ENCODE measurements at regions not wholly inside any gene's neighbourhood (a gene's known extent, or its start where the extent isn't known, plus 50 kb on each side); places are given as distances from the start of the nearest gene placed in this dataset.

DNA sequence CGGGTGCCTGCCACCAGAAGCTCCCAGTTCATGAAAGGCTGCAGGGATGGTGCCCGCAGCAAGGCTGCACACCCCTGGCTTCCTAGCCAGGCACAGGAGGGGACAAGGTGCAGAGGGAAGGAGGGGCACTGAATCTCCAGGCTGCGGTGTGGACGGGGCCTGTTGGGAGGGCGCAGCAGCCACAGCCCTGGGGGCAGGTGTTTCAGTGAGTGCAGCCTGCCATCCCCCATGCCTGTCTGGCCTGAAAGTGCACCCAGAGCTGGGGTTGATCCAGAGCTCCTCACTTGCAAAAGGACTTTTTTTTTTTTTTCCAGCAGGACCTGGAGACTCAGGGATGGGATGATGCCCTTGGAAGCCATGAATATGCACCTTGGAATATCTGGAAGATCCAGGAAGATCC lies 153.7 kb upstream of the C1orf174 start:
- TF ChIP-seq, protein P1, sequence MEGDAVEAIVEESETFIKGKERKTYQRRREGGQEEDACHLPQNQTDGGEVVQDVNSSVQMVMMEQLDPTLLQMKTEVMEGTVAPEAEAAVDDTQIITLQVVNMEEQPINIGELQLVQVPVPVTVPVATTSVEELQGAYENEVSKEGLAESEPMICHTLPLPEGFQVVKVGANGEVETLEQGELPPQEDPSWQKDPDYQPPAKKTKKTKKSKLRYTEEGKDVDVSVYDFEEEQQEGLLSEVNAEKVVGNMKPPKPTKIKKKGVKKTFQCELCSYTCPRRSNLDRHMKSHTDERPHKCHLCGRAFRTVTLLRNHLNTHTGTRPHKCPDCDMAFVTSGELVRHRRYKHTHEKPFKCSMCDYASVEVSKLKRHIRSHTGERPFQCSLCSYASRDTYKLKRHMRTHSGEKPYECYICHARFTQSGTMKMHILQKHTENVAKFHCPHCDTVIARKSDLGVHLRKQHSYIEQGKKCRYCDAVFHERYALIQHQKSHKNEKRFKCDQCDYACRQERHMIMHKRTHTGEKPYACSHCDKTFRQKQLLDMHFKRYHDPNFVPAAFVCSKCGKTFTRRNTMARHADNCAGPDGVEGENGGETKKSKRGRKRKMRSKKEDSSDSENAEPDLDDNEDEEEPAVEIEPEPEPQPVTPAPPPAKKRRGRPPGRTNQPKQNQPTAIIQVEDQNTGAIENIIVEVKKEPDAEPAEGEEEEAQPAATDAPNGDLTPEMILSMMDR (IDR thresholded peaks at IDR 0.05; ENCODE audit: insufficient read depth, low read length, poor library complexity, severe bottlenecking): no peak
- Histone ChIP-seq H3K27me3 (replicated peaks; ENCODE audit: control insufficient read depth, insufficient read depth, low read length) (no peaks in the 10 kb centered on the region), H3K36me3 (ENCODE audit: control insufficient read depth, insufficient read depth, low read length) (no peaks in the 10 kb centered on the region), H3K4me3 (replicated peaks; ENCODE audit: low read depth, low read length) (no peak overlapping the region)
- no peak for DNase-seq (ENCODE audit: extremely low read depth, insufficient read length)

DNA sequence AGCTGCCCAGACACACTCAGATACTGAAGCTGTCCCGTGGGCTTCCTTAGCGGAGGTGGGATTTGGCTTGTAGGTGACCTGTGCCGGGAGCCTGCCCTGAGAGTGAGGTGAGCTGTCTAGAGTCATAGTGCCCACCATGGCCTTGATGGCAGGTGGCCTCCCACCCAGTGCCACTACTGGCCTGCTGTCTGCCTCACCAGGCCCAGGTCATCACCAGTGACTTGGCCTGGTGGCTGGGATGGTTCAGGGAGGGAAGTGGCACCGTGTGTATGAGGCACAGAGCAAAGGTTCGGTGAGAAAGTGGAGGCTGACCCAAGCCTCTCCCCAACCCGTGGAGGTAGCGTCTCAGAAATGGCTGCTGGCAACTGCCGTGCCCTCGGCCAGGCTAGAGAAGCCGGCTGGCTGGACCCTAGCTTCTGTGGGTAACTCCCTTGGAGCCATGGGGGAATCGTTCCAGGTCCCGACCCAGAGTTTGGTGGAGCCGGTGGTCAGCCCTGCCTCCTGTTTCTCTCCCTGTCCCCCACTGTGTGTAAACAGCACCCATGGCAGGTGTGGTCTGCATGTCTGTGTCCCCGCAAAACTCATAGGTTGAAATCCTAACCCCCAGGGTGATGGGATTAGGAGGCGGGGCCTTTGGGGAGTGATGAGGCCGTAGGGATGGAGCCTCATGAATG lies 155.4 kb upstream of the C1orf174 start:
- TF ChIP-seq, protein P1 (IDR thresholded peaks at IDR 0.05; ENCODE audit: insufficient read depth, low read length, poor library complexity, severe bottlenecking): no peak
- Histone ChIP-seq H3K4me3 (replicated peaks; ENCODE audit: low read depth, low read length) (no peak overlapping the region), H3K36me3 (ENCODE audit: control insufficient read depth, insufficient read depth, low read length) (no peaks in the 10 kb centered on the region), H3K27me3 (replicated peaks; ENCODE audit: control insufficient read depth, insufficient read depth, low read length) (no peaks in the 10 kb centered on the region)
- DNase-seq (ENCODE audit: extremely low read depth, insufficient read length): no peak

GRCh38 chr1:4056422-4056821 lies 156.3 kb upstream of the C1orf174 start:
- no peaks in the 10 kb centered on the region for H3K36me3 ChIP-seq (ENCODE audit: control insufficient read depth, insufficient read depth, low read length)
- no peak overlapping the region for H3K4me3 ChIP-seq (replicated peaks; ENCODE audit: low read depth, low read length)
- DNase-seq (ENCODE audit: extremely low read depth, insufficient read length): no peak
- TF ChIP-seq, protein P1 (IDR thresholded peaks at IDR 0.05; ENCODE audit: insufficient read depth, low read length, poor library complexity, severe bottlenecking): no peak
- no peaks in the 10 kb centered on the region for H3K27me3 ChIP-seq (replicated peaks; ENCODE audit: control insufficient read depth, insufficient read depth, low read length)

GRCh38 chr1:4056989-4057388 lies 156.9 kb upstream of the C1orf174 start:
- H3K27me3 ChIP-seq (replicated peaks; ENCODE audit: control insufficient read depth, insufficient read depth, low read length): no peaks in the 10 kb centered on the region
- no peaks in the 10 kb centered on the region for H3K36me3 ChIP-seq (ENCODE audit: control insufficient read depth, insufficient read depth, low read length)
- no peak for DNase-seq (ENCODE audit: extremely low read depth, insufficient read length)
- TF ChIP-seq, protein P1 (IDR thresholded peaks at IDR 0.05; ENCODE audit: insufficient read depth, low read length, poor library complexity, severe bottlenecking): no peak
- no peak overlapping the region for H3K4me3 ChIP-seq (replicated peaks; ENCODE audit: low read depth, low read length)

- Histone ChIP-seq H3K36me3 (ENCODE audit: control insufficient read depth, insufficient read depth, low read length) (no peaks in the 10 kb centered on the region), H3K4me3 (replicated peaks; ENCODE audit: low read depth, low read length) (no peak overlapping the region), H3K27me3 (replicated peaks; ENCODE audit: control insufficient read depth, insufficient read depth, low read length) (no peaks in the 10 kb centered on the region)
- TF ChIP-seq, protein P1 (IDR thresholded peaks at IDR 0.05; ENCODE audit: insufficient read depth, low read length, poor library complexity, severe bottlenecking): no peak
- DNase-seq (ENCODE audit: extremely low read depth, insufficient read length): no peak
These were observed 157.5 kb upstream of the C1orf174 start for GRCh38 chr1:4057603-4058002.

DNA sequence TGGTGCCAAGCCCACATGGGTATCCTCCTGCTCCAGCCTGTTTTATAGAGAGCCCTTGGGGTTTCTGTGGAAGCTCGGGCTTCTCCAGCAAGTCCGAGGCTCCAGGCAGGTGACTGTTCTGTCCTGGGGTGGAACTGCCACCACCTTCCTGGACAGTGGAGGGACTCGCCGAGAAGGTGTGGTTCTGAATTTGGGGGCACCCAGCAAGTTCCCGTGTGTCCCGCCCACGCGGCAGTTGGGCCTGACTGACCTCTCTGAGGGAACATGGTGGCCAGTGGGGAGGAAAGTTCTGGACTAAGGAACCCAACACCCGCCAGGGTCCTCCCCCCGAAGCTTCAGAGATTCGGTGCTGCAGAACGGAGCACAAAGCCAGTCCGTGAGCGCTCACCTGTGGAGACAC lies 158.1 kb upstream of the C1orf174 start:
- H3K4me3 ChIP-seq (replicated peaks; ENCODE audit: low read depth, low read length): no peak overlapping the region
- DNase-seq (ENCODE audit: extremely low read depth, insufficient read length): no peak
- H3K36me3 ChIP-seq (ENCODE audit: control insufficient read depth, insufficient read depth, low read length): no peaks in the 10 kb centered on the region
- TF ChIP-seq, protein P1 (IDR thresholded peaks at IDR 0.05; ENCODE audit: insufficient read depth, low read length, poor library complexity, severe bottlenecking): no peak
- H3K27me3 ChIP-seq (replicated peaks; ENCODE audit: control insufficient read depth, insufficient read depth, low read length): no peaks in the 10 kb centered on the region

All from GM06990 (cell line).